ENCODE measurements at regions not wholly inside any gene's neighbourhood (a gene's known extent, or its start where the extent isn't known, plus 50 kb on each side); places are given as distances from the start of the nearest gene placed in this dataset.

GRCh38 chr3:71919572-71919971 is 134.6 kb upstream of the PROK2 start:
- no peak for DNase-seq

GRCh38 chr3:71917545-71917944 is 132.6 kb upstream of the PROK2 start:
- peak; percentile 92 for DNase-seq

GRCh38 chr3:71916747-71917369 is 131.9 kb upstream of the PROK2 start:
- no peak for DNase-seq

GRCh38 chr3:71912839-71913495 is 128.0 kb upstream of the PROK2 start:
- no peak for DNase-seq

GRCh38 chr3:71910108-71910507 is 125.2 kb upstream of the PROK2 start:
- DNase-seq, result no peak

- DNase-seq, result no peak
Observed at GRCh38 chr3:71907996-71908395, 123.0 kb upstream of the PROK2 start.

- DNase-seq, result peak; percentile 70
Observed at GRCh38 chr3:71906976-71907375, 122.0 kb upstream of the PROK2 start.

- peak; percentile 90 for DNase-seq
Observed at GRCh38 chr3:71905426-71905825, 120.5 kb upstream of the PROK2 start.

GRCh38 chr3:71903936-71904335 is 119.0 kb upstream of the PROK2 start:
- peak; percentile 33 for DNase-seq

GRCh38 chr3:71903112-71903495 is 118.2 kb upstream of the PROK2 start:
- DNase-seq, result peak; percentile 48

- no peak for DNase-seq
Observed at GRCh38 chr3:71902258-71903111, 117.5 kb upstream of the PROK2 start.

GRCh38 chr3:71901645-71902044 is 116.7 kb upstream of the PROK2 start:
- no peak for DNase-seq

GRCh38 chr3:71900057-71900456 is 115.1 kb upstream of the PROK2 start:
- no peak for DNase-seq

- peak; percentile 73 for DNase-seq
Observed at GRCh38 chr3:71896751-71897150, 111.8 kb upstream of the PROK2 start.

- no peak for DNase-seq
Observed at GRCh38 chr3:71893702-71894479, 108.9 kb upstream of the PROK2 start.

- DNase-seq, result no peak
Observed at GRCh38 chr3:71893122-71893521, 108.2 kb upstream of the PROK2 start.

- no peak for DNase-seq
Observed at GRCh38 chr3:71891483-71891882, 106.5 kb upstream of the PROK2 start.

GRCh38 chr3:71890356-71890931 is 105.5 kb upstream of the PROK2 start:
- DNase-seq, result no peak

- DNase-seq, result no peak
Observed at GRCh38 chr3:71887256-71887655, 102.3 kb upstream of the PROK2 start.

- DNase-seq, result no peak
Observed at GRCh38 chr3:71885006-71885405, 100.1 kb upstream of the PROK2 start.

- no peak for DNase-seq
Observed at GRCh38 chr3:71881732-71882131, 96.8 kb upstream of the PROK2 start.

GRCh38 chr3:71881041-71881440 is 96.1 kb upstream of the PROK2 start:
- DNase-seq, result no peak

GRCh38 chr3:71879089-71879488 is 94.1 kb upstream of the PROK2 start:
- no peak for DNase-seq

Measured in inflammatory macrophage treated with lipopolysaccharide for 4 hours (primary cell).